ENCODE measurements at regions not wholly inside any gene's neighbourhood (a gene's known extent, or its start where the extent isn't known, plus 50 kb on each side); places are given as distances from the start of the nearest gene placed in this dataset.
"Not testable (repeated sequence)": the region's sequence is repeated elsewhere in the genome, so short reads cannot be mapped to it uniquely, and the experiment has no call there.

DNA sequence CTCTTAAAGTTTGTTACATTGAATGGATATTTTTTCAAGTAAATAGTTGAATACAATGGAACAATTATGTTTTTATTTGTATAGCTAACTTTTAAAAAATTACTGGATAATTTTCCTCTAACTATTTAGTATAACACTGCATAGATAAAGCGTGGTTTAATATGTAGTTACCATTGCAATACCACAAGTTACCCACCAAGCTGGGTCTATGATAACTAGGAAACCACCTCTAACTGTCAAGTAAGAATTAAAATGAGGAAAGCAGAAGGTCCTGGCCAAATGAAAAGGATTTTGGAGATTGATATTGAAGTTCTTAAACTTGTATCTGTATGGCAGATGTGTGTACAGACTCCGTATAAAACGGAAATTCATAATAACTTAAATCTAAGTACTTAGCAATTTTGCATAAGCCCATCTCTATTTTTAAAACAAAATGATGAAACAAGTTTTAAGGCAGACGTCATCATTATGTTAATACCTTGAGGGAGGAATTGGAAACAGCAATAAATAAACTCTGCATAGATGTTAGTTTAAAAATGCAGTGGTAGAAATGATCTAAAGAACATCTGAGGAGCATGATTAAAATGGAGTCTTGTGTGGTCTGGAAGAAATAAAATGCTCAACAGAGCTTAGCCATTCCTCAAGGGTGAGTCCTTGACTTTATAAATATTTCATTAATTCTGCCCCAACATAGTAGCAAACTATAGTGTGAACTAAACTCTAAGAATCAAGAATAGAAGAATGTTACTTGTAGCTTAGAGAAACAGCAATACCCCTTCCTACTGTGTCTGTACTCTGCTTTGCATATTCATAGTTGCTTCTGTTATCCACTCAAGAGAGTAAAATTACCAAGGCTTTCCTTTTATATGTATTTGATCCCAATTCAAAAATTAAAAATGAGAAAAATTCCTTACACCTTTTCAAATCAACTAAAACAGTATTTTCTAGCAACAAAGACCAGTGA, 206.4 kb upstream of the FERD3L start:
- H3F3A ChIP-seq (ENCODE audit: control insufficient read depth, insufficient read depth), result no peaks in the 10 kb centered on the region
- H3K27ac ChIP-seq (ENCODE audit: low read depth, low read length), result no peak overlapping the region
- no peak overlapping the region for H3K4me3 ChIP-seq (ENCODE audit: low read length)
- no peaks in the 10 kb centered on the region for H3K9me2 ChIP-seq (replicated peaks; ENCODE audit: control insufficient read depth, low read length)
- H3K4me2 ChIP-seq (ENCODE audit: low read length), result no peak overlapping the region
- no peaks in the 10 kb centered on the region for H3K4me1 ChIP-seq (ENCODE audit: control insufficient read depth, low read length)
- no peaks in the 10 kb centered on the region for H3K79me2 ChIP-seq (ENCODE audit: control insufficient read depth, low read length)
- no peaks in the 10 kb centered on the region for H3K36me3 ChIP-seq (ENCODE audit: control insufficient read depth, low read length)
- no peaks in the 10 kb centered on the region for H4K20me1 ChIP-seq (ENCODE audit: control insufficient read depth, insufficient read depth, low read depth, low read length)
- TF ChIP-seq CTCF (IDR thresholded peaks at IDR 0.05; ENCODE audit: low read depth, low read length, poor library complexity, severe bottlenecking) (no peak), EZH2phosphoT487 (IDR thresholded peaks at IDR 0.05; ENCODE audit: borderline replicate concordance, low read length) (no peak)
- no peaks in the 10 kb centered on the region for H3K27me3 ChIP-seq (ENCODE audit: control insufficient read depth, low read length)
- no peaks in the 10 kb centered on the region for H3K9me3 ChIP-seq (ENCODE audit: control insufficient read depth, insufficient read depth, low read length)

- no peaks in the 10 kb centered on the region for H3K9me2 ChIP-seq (replicated peaks; ENCODE audit: control insufficient read depth, low read length)
- no peaks in the 10 kb centered on the region for H4K20me1 ChIP-seq (ENCODE audit: control insufficient read depth, insufficient read depth, low read depth, low read length)
- no peak overlapping the region for H3K27ac ChIP-seq (ENCODE audit: low read depth, low read length)
- no peaks in the 10 kb centered on the region for H3K79me2 ChIP-seq (ENCODE audit: control insufficient read depth, low read length)
- no peak overlapping the region for H3K4me3 ChIP-seq (ENCODE audit: low read length)
- no peaks in the 10 kb centered on the region for H3K4me1 ChIP-seq (ENCODE audit: control insufficient read depth, low read length)
- peaks cover 7% of the 10 kb centered on the region; the same call in 1 of the 2 replicates for H3K9me3 ChIP-seq (ENCODE audit: control insufficient read depth, insufficient read depth, low read length)
- TF ChIP-seq EZH2phosphoT487 (IDR thresholded peaks at IDR 0.05; ENCODE audit: borderline replicate concordance, low read length) (no peak), CTCF (IDR thresholded peaks at IDR 0.05; ENCODE audit: low read depth, low read length, poor library complexity, severe bottlenecking) (no peak)
- no peak overlapping the region for H3K4me2 ChIP-seq (ENCODE audit: low read length)
- no peaks in the 10 kb centered on the region for H3K36me3 ChIP-seq (ENCODE audit: control insufficient read depth, low read length)
- no peaks in the 10 kb centered on the region for H3F3A ChIP-seq (ENCODE audit: control insufficient read depth, insufficient read depth)
- no peaks in the 10 kb centered on the region for H3K27me3 ChIP-seq (ENCODE audit: control insufficient read depth, low read length)
These were observed 194.3 kb upstream of the FERD3L start for GRCh38 chr7:19339512-19339911.

GRCh38 chr7:19338512-19338911, 193.3 kb upstream of the FERD3L start:
- H4K20me1 ChIP-seq (ENCODE audit: control insufficient read depth, insufficient read depth, low read depth, low read length); H3K27me3 ChIP-seq (ENCODE audit: control insufficient read depth, low read length); H3K79me2 ChIP-seq (ENCODE audit: control insufficient read depth, low read length); H3F3A ChIP-seq (ENCODE audit: control insufficient read depth, insufficient read depth); H3K27ac ChIP-seq (ENCODE audit: low read depth, low read length); H3K36me3 ChIP-seq (ENCODE audit: control insufficient read depth, low read length); H3K4me2 ChIP-seq (ENCODE audit: low read length); H3K9me3 ChIP-seq (ENCODE audit: control insufficient read depth, insufficient read depth, low read length); H3K4me1 ChIP-seq (ENCODE audit: control insufficient read depth, low read length); H3K4me3 ChIP-seq (ENCODE audit: low read length); H3K9me2 ChIP-seq (replicated peaks; ENCODE audit: control insufficient read depth, low read length): not testable (repeated sequence)

- Histone ChIP-seq H3K4me3 (ENCODE audit: low read length) (no peak overlapping the region), H3K9me2 (replicated peaks; ENCODE audit: control insufficient read depth, low read length) (no peaks in the 10 kb centered on the region), H3K79me2 (ENCODE audit: control insufficient read depth, low read length) (no peaks in the 10 kb centered on the region), H3F3A (ENCODE audit: control insufficient read depth, insufficient read depth) (no peaks in the 10 kb centered on the region), H3K4me1 (ENCODE audit: control insufficient read depth, low read length) (no peaks in the 10 kb centered on the region), H3K27ac (ENCODE audit: low read depth, low read length) (no peak overlapping the region), H3K36me3 (ENCODE audit: control insufficient read depth, low read length) (no peaks in the 10 kb centered on the region), H3K9me3 (ENCODE audit: control insufficient read depth, insufficient read depth, low read length) (peaks cover 7% of the 10 kb centered on the region; the same call in 1 of the 2 replicates), H3K4me2 (ENCODE audit: low read length) (no peak overlapping the region), H3K27me3 (ENCODE audit: control insufficient read depth, low read length) (no peaks in the 10 kb centered on the region), H4K20me1 (ENCODE audit: control insufficient read depth, insufficient read depth, low read depth, low read length) (no peaks in the 10 kb centered on the region)
- TF ChIP-seq EZH2phosphoT487 (IDR thresholded peaks at IDR 0.05; ENCODE audit: borderline replicate concordance, low read length), result no peak
- no peak for TF ChIP-seq CTCF (IDR thresholded peaks at IDR 0.05; ENCODE audit: low read depth, low read length, poor library complexity, severe bottlenecking)
These were observed 191.7 kb upstream of the FERD3L start for GRCh38 chr7:19336836-19337383.

Measured in DOHH2 (cell line).